Esophagus squamous epithelium (tissue), 5 donors: ENCODE measurements at regions not wholly inside any gene's neighbourhood (a gene's known extent, or its start where the extent isn't known, plus 50 kb on each side); places are given as distances from the start of the nearest gene placed in this dataset.

Experiments
- DNase-seq: peaks from one replicate; lab custom pipeline; 2025; lab: John Stamatoyannopoulos, UW
- H3K27ac ChIP-seq, 4 donors: fragments of 200-600 bp; sonication (generic); one replicate each; pipeline ENCODE4 v1.5.1; 2016 to 2019; ENCODE audit warnings: mild to moderate bottlenecking in 1 of 4
- H3K27me3 ChIP-seq, 4 donors: fragments of 200-600 bp; sonication (generic); 1 replicate in 3 of 4; 2 replicates in 1 of 4; pipeline versions ENCODE4 v1.5.1 to v1.6.0; 2017 to 2021; ENCODE audit warnings: antibody characterized with exemption in 1 of 4
- H3K36me3 ChIP-seq, 3 donors: fragments of 200-600 bp; sonication (generic); one replicate each; pipeline ENCODE4 v1.5.1; 2016 to 2019
- H3K4me1 ChIP-seq, 3 donors: fragments of 200-600 bp; sonication (generic); one replicate each; pipeline ENCODE4 v1.5.1; 2017 to 2019
- H3K4me3 ChIP-seq, 4 donors: fragments of 200-600 bp; sonication (generic); 1 replicate in 3 of 4; 2 replicates in 1 of 4; pipeline ENCODE4 v1.5.1; 2016 to 2019; ENCODE audit warnings: mild to moderate bottlenecking in 2 of 4, moderate library complexity in 1 of 4
- H3K9me3 ChIP-seq, 3 donors: fragments of 200-600 bp; sonication (generic); one replicate each; pipeline ENCODE4 v1.5.1; 2016 to 2019
- CTCF ChIP-seq, 6 experiments: fragments of 450-650 bp in 4 of 6; fragments of 200-600 bp in 2 of 6; sonication (generic) in 2 of 6; IDR thresholded peaks; one replicate each; pipeline ENCODE4 v1.5.1; 2016 to 2019; ENCODE audit warnings: antibody characterized with exemption in 6 of 6, mild to moderate bottlenecking in 4 of 6, moderate library complexity in 4 of 6
- POLR2A ChIP-seq, 4 donors: fragments of 450-650 bp; IDR thresholded peaks; one replicate each; pipeline ENCODE4 v1.6.1; 2017; ENCODE audit warnings: antibody characterized with exemption in 4 of 4, mild to moderate bottlenecking in 4 of 4, moderate library complexity in 3 of 4
- WGBS, 2 donors: methylation state at CpG; one replicate each; pipeline ENCODE4 v1.1.5; 2018; 5-methylcytosine and 5-hydroxymethylcytosine counted together
- intact Hi-C: fragments of 100-400 bp; cut with DNase I; formaldehyde crosslinking; loops from one replicate; pipeline ENCODE4 v1.15.0; 2022
- donor health status: DM: yes; HTN: yes; CAD: no.

DNA sequence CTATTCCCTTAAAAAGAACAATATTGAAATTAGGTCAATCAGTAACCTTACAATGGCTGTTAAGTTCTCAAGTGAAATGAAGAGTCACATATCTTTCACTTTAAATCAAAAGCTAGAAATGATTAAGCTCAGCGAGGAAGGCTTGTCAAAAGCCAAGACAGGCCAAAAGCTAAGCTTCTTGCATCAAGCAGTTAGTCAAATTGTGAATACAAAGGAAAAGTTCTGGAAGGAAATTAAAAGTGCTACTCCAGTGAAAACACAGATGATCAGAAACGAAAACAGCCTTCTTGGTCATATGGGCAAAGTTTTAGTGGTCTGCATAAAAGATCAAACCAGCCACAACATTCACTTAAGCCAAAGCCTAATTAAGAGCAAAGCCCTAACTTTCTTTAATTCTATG, 402.6 kb upstream of the ZEB2 start:
- Histone ChIP-seq H3K36me3 (no peaks in the 10 kb centered on the region), H3K9me3 (peaks cover 0 to 5% (median 0%) of the 10 kb centered on the region in 3 donors), H3K27ac (no peak overlapping the region), H3K4me1 (no peaks in the 10 kb centered on the region), H3K4me3 (no peak overlapping the region), H3K27me3 (no peaks in the 10 kb centered on the region)
- no peak for TF ChIP-seq CTCF (IDR thresholded peaks at IDR 0.05)
- no peak for TF ChIP-seq POLR2A (IDR thresholded peaks at IDR 0.05)
- intact Hi-C loops = no loop called here
- 62 to 63% methylated on average over 2 of the region's 2 CpGs for WGBS, 2 donors
- no peak for DNase-seq

DNA sequence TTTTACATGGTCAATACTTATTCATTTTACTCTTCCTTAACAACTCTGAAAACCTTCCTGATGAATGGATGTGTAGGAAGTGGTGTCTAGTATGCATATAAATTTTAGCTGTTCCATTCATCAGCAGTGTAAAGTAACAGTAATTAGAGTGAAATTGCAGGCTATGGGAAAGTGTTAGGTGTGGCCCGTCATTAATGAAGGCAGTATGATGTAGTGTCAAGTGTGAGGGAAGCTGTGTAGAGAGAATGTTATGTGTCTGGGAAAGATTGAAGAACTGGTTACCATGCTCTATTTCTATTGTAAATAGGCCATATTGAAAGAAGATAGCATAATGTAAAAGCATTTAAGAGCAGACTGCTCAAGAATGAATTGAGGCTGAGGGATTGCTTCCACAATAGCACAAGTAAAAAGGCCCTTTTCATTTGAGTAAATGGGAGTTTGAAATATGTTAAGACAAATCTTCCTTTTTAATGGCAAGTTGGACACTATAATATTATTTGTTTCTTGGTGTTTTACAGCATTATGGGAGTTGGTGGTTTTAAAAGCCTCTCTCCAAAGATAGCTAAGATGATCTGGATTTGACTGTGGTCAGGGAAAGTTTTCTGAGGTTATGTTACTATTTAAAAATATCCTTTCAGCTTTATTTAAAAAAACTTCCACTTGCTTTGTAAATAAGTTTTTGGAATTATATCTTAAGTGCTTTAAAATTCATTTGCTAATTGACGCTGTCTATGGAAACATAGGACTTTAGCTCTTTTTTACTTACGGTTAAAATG, 401.0 kb upstream of the ZEB2 start:
- H3K27me3 ChIP-seq = no peaks in the 10 kb centered on the region
- no peaks in the 10 kb centered on the region for H3K9me3 ChIP-seq
- no peak overlapping the region for H3K4me3 ChIP-seq
- 81 to 91% methylated on average over 3 of the region's 3 CpGs for WGBS, 2 donors
- TF ChIP-seq CTCF (IDR thresholded peaks at IDR 0.05) (no peak), POLR2A (IDR thresholded peaks at IDR 0.05) (no peak)
- no peak for DNase-seq
- no peaks in the 10 kb centered on the region for H3K36me3 ChIP-seq
- no peaks in the 10 kb centered on the region for H3K4me1 ChIP-seq
- no peak overlapping the region for H3K27ac ChIP-seq
- intact Hi-C loops = no loop called here

DNA sequence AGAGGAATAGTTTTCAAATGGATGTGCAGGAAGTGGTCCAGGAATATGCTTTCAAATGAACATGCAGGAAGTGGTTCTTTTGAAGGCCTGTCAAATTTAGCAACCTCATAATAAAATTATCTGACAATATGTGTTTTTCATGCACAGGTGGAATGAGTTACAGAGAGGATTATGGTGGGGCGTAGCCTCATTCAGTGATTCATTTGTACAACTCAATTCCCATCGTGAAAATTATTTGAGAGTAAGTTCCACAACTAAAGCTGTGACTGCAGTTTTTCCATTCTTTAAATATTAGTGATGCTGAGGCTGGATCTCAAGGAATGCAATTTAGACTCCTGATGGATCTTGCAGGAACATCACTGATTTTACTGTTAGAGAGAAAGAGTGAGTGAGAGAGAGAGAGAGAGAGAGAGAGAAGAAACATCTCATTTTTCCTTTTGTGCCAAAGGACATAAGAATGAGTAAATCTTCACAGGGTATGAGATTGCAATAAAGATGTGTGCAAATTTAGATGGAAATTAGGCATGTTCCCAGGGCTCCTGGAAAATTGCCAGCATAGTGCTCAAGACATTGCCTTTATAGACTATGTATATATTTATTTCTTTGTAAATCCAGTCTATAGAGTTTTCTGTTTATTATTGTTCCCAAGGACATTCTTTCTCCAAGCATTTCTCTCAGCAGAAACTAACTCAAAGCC, 394.9 kb upstream of the ZEB2 start:
- intact Hi-C loops = no loop called here
- DNase-seq = no peak
- no peak overlapping the region for H3K27ac ChIP-seq
- no peak for TF ChIP-seq CTCF (IDR thresholded peaks at IDR 0.05)
- no peak for TF ChIP-seq POLR2A (IDR thresholded peaks at IDR 0.05)
- 53 to 63% methylated on average over 2 of the region's 2 CpGs for WGBS, 2 donors
- no peaks in the 10 kb centered on the region for H3K27me3 ChIP-seq
- H3K36me3 ChIP-seq = no peaks in the 10 kb centered on the region
- H3K4me3 ChIP-seq = no peak overlapping the region
- H3K9me3 ChIP-seq = no peaks in the 10 kb centered on the region
- no peaks in the 10 kb centered on the region for H3K4me1 ChIP-seq

GRCh38 chr2:144914113-144914512, 394.2 kb upstream of the ZEB2 start:
- no peak for DNase-seq

More at GRCh38 chr2:144914113-144914512, 394.2 kb upstream of the ZEB2 start:
- Histone ChIP-seq H3K4me1 (no peaks in the 10 kb centered on the region), H3K36me3 (no peaks in the 10 kb centered on the region), H3K27me3 (no peaks in the 10 kb centered on the region), H3K9me3 (no peaks in the 10 kb centered on the region), H3K27ac (no peak overlapping the region), H3K4me3 (no peak overlapping the region)
- whole genome bisulfite sequencing, 2 donors = 48 to 50% methylated on average over 1 of the region's 1 CpG
- TF ChIP-seq POLR2A (IDR thresholded peaks at IDR 0.05) (no peak), CTCF (IDR thresholded peaks at IDR 0.05) (no peak)
- intact Hi-C loops = no loop called here
